Breast epithelium (tissue), 3 donors: ENCODE measurements at regions not wholly inside any gene's neighbourhood (a gene's known extent, or its start where the extent isn't known, plus 50 kb on each side); places are given as distances from the start of the nearest gene placed in this dataset.

Experiments
- CTCF ChIP-seq, 3 donors: fragments of 450-650 bp; IDR thresholded peaks; one replicate each; pipeline ENCODE4 v1.5.1; 2016 to 2017; ENCODE audit warnings: antibody characterized with exemption in 3 of 3, mild to moderate bottlenecking in 3 of 3, moderate library complexity in 3 of 3
- POLR2A ChIP-seq: fragments of 450-650 bp; IDR thresholded peaks from one replicate; pipeline ENCODE4 v1.6.1; 2016; ENCODE audit warnings: antibody characterized with exemption, mild to moderate bottlenecking, moderate library complexity
- POLR2AphosphoS5 ChIP-seq, 3 donors: sonication (generic); formaldehyde crosslinking; IDR thresholded peaks; one replicate each; pipeline ENCODE4 v1.6.1; 2017; ENCODE audit warnings: antibody characterized with exemption in 3 of 3

GRCh38 chr2:226551522-226552250, 247.9 kb downstream of the IRS1 start:
- TF ChIP-seq CTCF (IDR thresholded peaks at IDR 0.05), result no peak
- no peak for TF ChIP-seq POLR2A
- no peak for TF ChIP-seq POLR2AphosphoS5 (IDR thresholded peaks at IDR 0.05)
